DOHH2 (cell line): ENCODE measurements at regions not wholly inside any gene's neighbourhood (a gene's known extent, or its start where the extent isn't known, plus 50 kb on each side); places are given as distances from the start of the nearest gene placed in this dataset.
"Not testable (repeated sequence)": the region's sequence is repeated elsewhere in the genome, so short reads cannot be mapped to it uniquely, and the experiment has no call there.

Experiments
- H3F3A ChIP-seq: fragments of 200-600 bp; sonication (generic), shearing (Covaris generic); 2 replicates; pipeline ENCODE4 v1.6.0; 2016; ENCODE audit warnings: antibody characterized with exemption, mild to moderate bottlenecking; ENCODE audit not compliant: control insufficient read depth, insufficient read depth
- H3K27ac ChIP-seq: fragments of 200-600 bp; sonication (generic); 2 replicates; pipeline ENCODE4 v1.5.1; 2014; ENCODE audit warnings: low read depth, mild to moderate bottlenecking, low read length, moderate library complexity
- H3K27me3 ChIP-seq: fragments of 200-600 bp; sonication (generic); 2 replicates; pipeline ENCODE4 v1.6.1; 2014; ENCODE audit warnings: mild to moderate bottlenecking, low read length, mixed read lengths; ENCODE audit not compliant: control insufficient read depth
- H3K36me3 ChIP-seq: fragments of 200-600 bp; sonication (generic); 2 replicates; pipeline ENCODE4 v1.6.1; 2014; ENCODE audit warnings: mild to moderate bottlenecking, low read length, moderate library complexity, mixed read lengths; ENCODE audit not compliant: control insufficient read depth
- H3K4me1 ChIP-seq: fragments of 200-600 bp; sonication (generic); 2 replicates; pipeline ENCODE4 v1.6.1; 2014; ENCODE audit warnings: mild to moderate bottlenecking, low read length, mixed read lengths; ENCODE audit not compliant: control insufficient read depth
- H3K4me2 ChIP-seq: fragments of 200-600 bp; sonication (generic); 2 replicates; pipeline ENCODE4 v1.6.0; 2014; ENCODE audit warnings: mild to moderate bottlenecking, low read length, moderate library complexity
- H3K4me3 ChIP-seq: fragments of 200-600 bp; sonication (generic); 2 replicates; pipeline ENCODE4 v1.5.1; 2014; ENCODE audit warnings: mild to moderate bottlenecking, low read length, mixed read lengths
- H3K79me2 ChIP-seq: fragments of 200-600 bp; sonication (generic); 2 replicates; pipeline ENCODE4 v1.6.1; 2014; ENCODE audit warnings: mild to moderate bottlenecking, low read length, mixed read lengths; ENCODE audit not compliant: control insufficient read depth
- H3K9me2 ChIP-seq: fragments of 200-600 bp; sonication (generic); replicated peaks from 2 replicates; pipeline ENCODE4 v1.6.1; 2014; ENCODE audit warnings: mild to moderate bottlenecking, low read length, mixed read lengths; ENCODE audit not compliant: control insufficient read depth
- H3K9me3 ChIP-seq: fragments of 200-600 bp; sonication (generic); 2 replicates; pipeline ENCODE4 v1.6.1; 2014; ENCODE audit warnings: antibody characterized with exemption, low read length, mixed read lengths; ENCODE audit not compliant: control insufficient read depth, insufficient read depth
- H4K20me1 ChIP-seq: fragments of 200-600 bp; sonication (generic); 2 replicates; pipeline ENCODE4 v1.6.0; 2014; ENCODE audit warnings: low read depth, mild to moderate bottlenecking, antibody characterized with exemption, low read length, moderate library complexity; ENCODE audit not compliant: control insufficient read depth, insufficient read depth
- EZH2phosphoT487 ChIP-seq: fragments of 200-600 bp; sonication (generic); IDR thresholded peaks from 2 replicates; pipeline ENCODE4 v1.6.1; 2017; ENCODE audit warnings: borderline replicate concordance, mild to moderate bottlenecking, antibody characterized with exemption, low read length, moderate library complexity, mixed read lengths
- TF ChIP-seq, protein P1 (sequence below): fragments of 200-600 bp; sonication (generic); IDR thresholded peaks from one replicate; pipeline ENCODE4 v1.5.1; 2014; ENCODE audit warnings: antibody characterized with exemption, mild to moderate bottlenecking, low read depth, low read length; ENCODE audit not compliant: poor library complexity, severe bottlenecking

DNA sequence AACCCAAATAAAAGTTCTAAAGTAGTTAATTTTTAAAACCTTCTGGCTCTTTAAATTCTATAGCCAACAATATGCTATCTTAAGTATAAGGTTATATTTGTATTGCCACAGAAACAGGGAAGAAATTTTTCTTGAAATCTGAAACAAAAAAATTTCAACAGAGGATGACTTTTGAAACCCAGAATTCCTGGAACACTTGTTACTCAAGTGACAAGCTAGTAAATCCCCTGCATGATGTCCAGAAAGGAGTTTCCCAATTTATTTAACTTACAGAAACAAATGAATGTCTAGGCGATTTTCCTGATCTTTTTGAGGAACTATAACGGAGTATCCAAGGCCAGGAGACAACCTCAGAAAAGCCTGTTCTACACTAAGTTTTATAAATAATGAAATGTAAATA, 69.6 kb downstream of the SLC41A2 start:
- H4K20me1 ChIP-seq, result no peaks in the 10 kb centered on the region
- 0 out of 2 replicates have a peak, but pooled peaks cover 3% of the 10 kb centered on the region for H3K36me3 ChIP-seq
- no peak overlapping the region for H3K4me3 ChIP-seq
- no peak overlapping the region for H3K4me2 ChIP-seq
- H3K27me3 ChIP-seq, result no peaks in the 10 kb centered on the region
- peaks cover 27% of the 10 kb centered on the region for H3K4me1 ChIP-seq
- TF ChIP-seq, protein P1, sequence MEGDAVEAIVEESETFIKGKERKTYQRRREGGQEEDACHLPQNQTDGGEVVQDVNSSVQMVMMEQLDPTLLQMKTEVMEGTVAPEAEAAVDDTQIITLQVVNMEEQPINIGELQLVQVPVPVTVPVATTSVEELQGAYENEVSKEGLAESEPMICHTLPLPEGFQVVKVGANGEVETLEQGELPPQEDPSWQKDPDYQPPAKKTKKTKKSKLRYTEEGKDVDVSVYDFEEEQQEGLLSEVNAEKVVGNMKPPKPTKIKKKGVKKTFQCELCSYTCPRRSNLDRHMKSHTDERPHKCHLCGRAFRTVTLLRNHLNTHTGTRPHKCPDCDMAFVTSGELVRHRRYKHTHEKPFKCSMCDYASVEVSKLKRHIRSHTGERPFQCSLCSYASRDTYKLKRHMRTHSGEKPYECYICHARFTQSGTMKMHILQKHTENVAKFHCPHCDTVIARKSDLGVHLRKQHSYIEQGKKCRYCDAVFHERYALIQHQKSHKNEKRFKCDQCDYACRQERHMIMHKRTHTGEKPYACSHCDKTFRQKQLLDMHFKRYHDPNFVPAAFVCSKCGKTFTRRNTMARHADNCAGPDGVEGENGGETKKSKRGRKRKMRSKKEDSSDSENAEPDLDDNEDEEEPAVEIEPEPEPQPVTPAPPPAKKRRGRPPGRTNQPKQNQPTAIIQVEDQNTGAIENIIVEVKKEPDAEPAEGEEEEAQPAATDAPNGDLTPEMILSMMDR, result no peak
- no peak for TF ChIP-seq EZH2phosphoT487
- H3F3A ChIP-seq, result no peaks in the 10 kb centered on the region
- no peaks in the 10 kb centered on the region for H3K9me3 ChIP-seq
- H3K9me2 ChIP-seq, result no peaks in the 10 kb centered on the region
- no peak overlapping the region for H3K27ac ChIP-seq
- no peaks in the 10 kb centered on the region for H3K79me2 ChIP-seq

DNA sequence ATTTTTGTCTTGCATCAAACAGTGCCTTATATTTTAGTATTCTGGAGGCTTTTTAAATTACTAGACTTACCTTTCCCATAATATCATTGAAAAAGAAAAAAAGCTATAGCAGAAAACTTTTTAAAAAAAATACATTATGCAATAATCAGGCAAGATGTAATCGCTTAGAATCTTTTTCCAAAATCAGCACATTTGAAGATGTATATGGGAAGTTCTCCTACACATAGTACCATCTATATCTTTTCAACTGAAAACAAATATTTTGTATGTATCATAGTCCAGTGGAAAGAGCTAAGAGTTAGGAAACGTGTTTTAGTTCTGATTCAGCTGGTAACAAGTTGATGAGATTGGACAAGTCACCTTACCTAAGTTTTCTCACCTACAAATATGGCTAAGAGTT, 70.6 kb downstream of the SLC41A2 start:
- H3F3A ChIP-seq, result no peaks in the 10 kb centered on the region
- H3K4me3 ChIP-seq, result no peak overlapping the region
- TF ChIP-seq, protein P1, result no peak
- no peak for TF ChIP-seq EZH2phosphoT487
- H3K4me1 ChIP-seq, result peaks cover 27% of the 10 kb centered on the region
- no peaks in the 10 kb centered on the region for H4K20me1 ChIP-seq
- H3K27ac ChIP-seq, result no peak overlapping the region
- H3K27me3 ChIP-seq, result no peaks in the 10 kb centered on the region
- no peaks in the 10 kb centered on the region for H3K79me2 ChIP-seq
- no peaks in the 10 kb centered on the region for H3K9me2 ChIP-seq
- no peak overlapping the region for H3K4me2 ChIP-seq
- 0 out of 2 replicates have a peak, but pooled peaks cover 3% of the 10 kb centered on the region for H3K36me3 ChIP-seq
- no peaks in the 10 kb centered on the region for H3K9me3 ChIP-seq

DNA sequence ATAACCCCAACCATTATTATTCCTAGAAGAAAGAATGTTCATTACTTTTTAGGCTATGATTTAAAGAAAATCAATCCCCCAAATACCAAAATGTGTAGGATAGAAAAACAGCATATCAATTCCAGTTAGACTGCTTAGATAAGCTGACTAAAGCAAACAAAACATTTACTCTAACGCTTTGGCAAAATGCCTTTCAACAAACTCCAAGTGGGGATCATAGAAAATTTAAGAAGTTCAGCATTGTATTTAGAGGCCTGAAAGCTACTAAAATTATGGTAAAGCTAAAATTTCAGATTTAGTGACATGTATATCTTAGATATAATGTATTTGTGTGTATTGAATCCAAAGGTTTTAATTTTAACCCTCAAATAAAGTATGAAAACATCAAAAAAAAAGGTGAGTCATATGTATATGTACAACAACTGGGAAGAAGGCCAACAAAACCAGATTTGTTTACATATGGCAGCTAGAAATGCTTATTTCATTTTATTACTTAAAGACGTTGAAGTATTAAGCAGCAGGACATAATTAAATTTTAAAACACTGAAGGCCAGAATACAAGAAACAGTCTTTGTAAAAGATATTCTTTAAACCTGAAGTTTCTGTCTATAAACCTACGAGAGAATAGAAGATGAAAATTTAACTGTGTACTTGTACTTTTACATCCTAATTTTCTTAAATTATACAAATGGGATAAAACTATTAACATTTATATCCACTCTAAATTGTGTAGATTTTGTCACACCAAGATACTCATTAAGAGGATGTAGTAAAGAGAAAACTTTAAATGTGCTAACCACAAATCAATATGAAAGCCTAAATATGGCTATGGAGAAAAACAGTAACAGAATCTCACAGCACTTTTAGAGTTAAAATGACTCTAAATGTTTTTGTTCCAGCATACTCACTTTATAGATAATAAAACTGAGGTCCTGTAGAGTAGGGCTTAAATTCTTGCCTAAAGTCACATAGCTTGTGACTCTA, 71.4 kb downstream of the SLC41A2 start:
- H3K9me2 ChIP-seq, result no peaks in the 10 kb centered on the region
- no peak for TF ChIP-seq EZH2phosphoT487
- TF ChIP-seq, protein P1, result no peak
- H4K20me1 ChIP-seq, result no peaks in the 10 kb centered on the region
- no peaks in the 10 kb centered on the region for H3F3A ChIP-seq
- no peaks in the 10 kb centered on the region for H3K79me2 ChIP-seq
- no peaks in the 10 kb centered on the region for H3K9me3 ChIP-seq
- H3K27ac ChIP-seq, result no peak overlapping the region
- peaks cover 27% of the 10 kb centered on the region for H3K4me1 ChIP-seq
- H3K4me2 ChIP-seq, result no peak overlapping the region
- H3K36me3 ChIP-seq, result 0 out of 2 replicates have a peak, but pooled peaks cover 3% of the 10 kb centered on the region
- no peak overlapping the region for H3K4me3 ChIP-seq
- H3K27me3 ChIP-seq, result no peaks in the 10 kb centered on the region

DNA sequence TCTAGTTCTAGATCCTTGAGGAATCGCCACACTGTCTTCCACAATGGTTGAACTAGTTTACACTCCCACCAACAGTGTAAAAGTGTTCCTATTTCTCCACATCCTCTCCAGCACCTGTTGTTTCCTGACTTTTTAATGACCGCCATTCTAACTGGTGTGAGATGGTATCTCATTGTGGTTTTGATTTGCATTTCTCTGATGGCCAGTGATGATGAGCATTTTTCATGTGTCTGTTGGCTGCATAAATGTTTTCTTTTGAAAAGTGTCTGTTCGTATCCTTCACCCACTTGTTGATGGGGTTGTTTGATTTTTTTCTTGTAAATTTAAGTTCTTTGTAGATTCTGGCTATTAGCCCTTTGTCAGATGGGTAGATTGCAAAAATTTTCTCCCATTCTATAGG, 79.2 kb downstream of the SLC41A2 start:
- not testable (repeated sequence) for H3K4me3 ChIP-seq, H3K27me3 ChIP-seq, H3K27ac ChIP-seq, H3K4me2 ChIP-seq, H4K20me1 ChIP-seq, H3K4me1 ChIP-seq, H3K9me3 ChIP-seq, H3K36me3 ChIP-seq, H3K9me2 ChIP-seq, H3F3A ChIP-seq, H3K79me2 ChIP-seq
